K562 (cell line): ENCODE measurements at regions not wholly inside any gene's neighbourhood (a gene's known extent, or its start where the extent isn't known, plus 50 kb on each side); places are given as distances from the start of the nearest gene placed in this dataset.

ENCODE experiments used
- ARNT ChIP-seq, 2 experiments: fragments of 450-650 bp; IDR thresholded peaks; 2 replicates each; pipeline ENCODE4 v1.6.1; 2016; ENCODE audit warnings: mild to moderate bottlenecking in 1 of 2
- FOXP4 ChIP-seq: sonication (generic); formaldehyde crosslinking; IDR thresholded peaks from 2 replicates; pipeline ENCODE4 v1.8.0; 2022; ENCODE audit warnings: mild to moderate bottlenecking, missing genetic modification reagents, borderline replicate concordance
- HMBOX1 ChIP-seq: sonication (generic); IDR thresholded peaks from 2 replicates; pipeline ENCODE4 v1.6.1; 2016
- POLR2A ChIP-seq: fragments of 450-650 bp; conservative IDR thresholded peaks from 2 replicates; pipeline ENCODE4 v1.6.1; 2016
- ZFP91 ChIP-seq: sonication (generic); formaldehyde crosslinking; IDR thresholded peaks from 2 replicates; pipeline ENCODE4 v1.8.0; 2022; ENCODE audit warnings: mild to moderate bottlenecking, missing genetic modification reagents

- no peak for TF ChIP-seq POLR2A
- TF ChIP-seq ZFP91 (CRISPR knock-in tag), result no peak
- no peak for TF ChIP-seq HMBOX1
- TF ChIP-seq ARNT (IDR thresholded peaks at IDR 0.05), result no peak
- TF ChIP-seq FOXP4 (CRISPR knock-in tag), result no peak
These were observed 1002.3 kb downstream of the FLRT2 start for GRCh38 chr14:86532219-86532618.
